ENCODE measurements at regions not wholly inside any gene's neighbourhood (a gene's known extent, or its start where the extent isn't known, plus 50 kb on each side); places are given as distances from the start of the nearest gene placed in this dataset.

DNA sequence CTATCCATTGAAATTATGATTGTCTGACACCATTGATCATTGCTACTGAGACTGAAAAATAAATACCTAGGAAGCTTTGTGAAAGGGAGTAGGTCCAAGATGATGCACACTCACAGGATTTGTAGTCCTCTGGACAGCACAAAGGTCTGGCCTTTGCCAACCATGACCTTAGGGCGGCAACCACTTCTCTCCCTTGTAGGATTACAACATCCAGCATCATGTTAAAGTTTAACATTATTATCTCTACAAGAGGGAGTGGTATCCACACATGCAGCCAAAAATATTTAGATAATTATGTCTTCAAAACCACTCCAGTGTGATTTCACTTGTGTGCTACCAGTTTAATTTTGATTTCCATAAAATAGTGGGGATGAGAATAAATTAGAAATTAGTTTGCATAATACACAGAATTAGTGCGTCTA lies 51.1 kb upstream of the NHSL1 start:
- TF ChIP-seq, protein P1, sequence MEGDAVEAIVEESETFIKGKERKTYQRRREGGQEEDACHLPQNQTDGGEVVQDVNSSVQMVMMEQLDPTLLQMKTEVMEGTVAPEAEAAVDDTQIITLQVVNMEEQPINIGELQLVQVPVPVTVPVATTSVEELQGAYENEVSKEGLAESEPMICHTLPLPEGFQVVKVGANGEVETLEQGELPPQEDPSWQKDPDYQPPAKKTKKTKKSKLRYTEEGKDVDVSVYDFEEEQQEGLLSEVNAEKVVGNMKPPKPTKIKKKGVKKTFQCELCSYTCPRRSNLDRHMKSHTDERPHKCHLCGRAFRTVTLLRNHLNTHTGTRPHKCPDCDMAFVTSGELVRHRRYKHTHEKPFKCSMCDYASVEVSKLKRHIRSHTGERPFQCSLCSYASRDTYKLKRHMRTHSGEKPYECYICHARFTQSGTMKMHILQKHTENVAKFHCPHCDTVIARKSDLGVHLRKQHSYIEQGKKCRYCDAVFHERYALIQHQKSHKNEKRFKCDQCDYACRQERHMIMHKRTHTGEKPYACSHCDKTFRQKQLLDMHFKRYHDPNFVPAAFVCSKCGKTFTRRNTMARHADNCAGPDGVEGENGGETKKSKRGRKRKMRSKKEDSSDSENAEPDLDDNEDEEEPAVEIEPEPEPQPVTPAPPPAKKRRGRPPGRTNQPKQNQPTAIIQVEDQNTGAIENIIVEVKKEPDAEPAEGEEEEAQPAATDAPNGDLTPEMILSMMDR (IDR thresholded peaks at IDR 0.05), result no peak
- no peak for DNase-seq (ENCODE audit: low spot score)
- Histone ChIP-seq H3K27ac (no peak overlapping the region), H3K4me3 (no peak overlapping the region)

DNA sequence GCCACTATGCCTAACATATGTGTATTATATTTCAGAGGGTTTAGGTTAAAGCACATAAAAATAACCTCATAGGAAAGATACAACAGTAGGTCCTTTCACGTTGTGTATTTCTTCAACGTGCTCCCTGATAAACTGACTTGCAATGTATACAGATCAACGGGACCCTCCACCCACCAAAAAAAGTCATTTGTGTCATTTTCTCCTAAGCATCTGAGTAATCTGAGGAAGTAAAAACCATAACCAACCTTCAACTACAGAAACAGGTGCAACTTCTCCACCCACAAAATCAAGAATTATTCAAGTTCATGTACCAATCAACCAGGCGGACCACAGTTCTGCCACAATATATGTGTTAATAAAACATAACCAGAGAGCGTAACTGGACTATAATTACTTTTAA lies 54.9 kb upstream of the NHSL1 start:
- TF ChIP-seq, protein P1 (IDR thresholded peaks at IDR 0.05), result no peak
- H3K4me3 ChIP-seq, result no peak overlapping the region
- no peak for DNase-seq (ENCODE audit: low spot score)
- no peak overlapping the region for H3K27ac ChIP-seq

DNA sequence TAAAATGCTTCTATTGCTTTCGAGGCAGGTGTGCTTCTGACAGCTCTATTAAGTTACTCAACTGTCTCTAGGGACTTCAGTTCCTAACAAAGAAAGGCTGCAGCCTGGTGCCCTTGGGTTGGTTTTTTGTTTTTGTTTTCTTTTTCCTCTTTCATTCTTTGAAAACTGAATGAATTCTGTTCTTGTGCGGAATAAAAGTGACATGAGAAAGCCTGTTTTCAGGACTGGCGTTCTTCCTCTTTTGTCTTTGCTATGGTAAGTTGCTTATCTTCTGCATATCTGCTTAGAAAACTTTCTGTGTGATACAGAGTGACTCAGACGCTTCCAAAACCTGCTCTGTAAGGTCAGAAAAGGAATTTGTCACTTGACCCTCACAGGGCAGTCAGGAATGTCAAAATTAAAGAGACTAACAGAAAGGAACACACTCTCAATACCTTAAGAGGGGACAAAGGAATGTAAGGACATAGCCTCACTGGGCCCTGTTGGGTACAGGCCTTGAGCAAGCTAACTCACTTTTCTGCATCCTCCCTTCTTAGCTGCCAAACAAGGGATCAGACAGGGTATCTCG lies 56.2 kb upstream of the NHSL1 start:
- Histone ChIP-seq H3K4me3 (no peak overlapping the region), H3K27ac (no peak overlapping the region)
- DNase-seq (ENCODE audit: low spot score), result no peak
- TF ChIP-seq, protein P1 (IDR thresholded peaks at IDR 0.05), result no peak

DNA sequence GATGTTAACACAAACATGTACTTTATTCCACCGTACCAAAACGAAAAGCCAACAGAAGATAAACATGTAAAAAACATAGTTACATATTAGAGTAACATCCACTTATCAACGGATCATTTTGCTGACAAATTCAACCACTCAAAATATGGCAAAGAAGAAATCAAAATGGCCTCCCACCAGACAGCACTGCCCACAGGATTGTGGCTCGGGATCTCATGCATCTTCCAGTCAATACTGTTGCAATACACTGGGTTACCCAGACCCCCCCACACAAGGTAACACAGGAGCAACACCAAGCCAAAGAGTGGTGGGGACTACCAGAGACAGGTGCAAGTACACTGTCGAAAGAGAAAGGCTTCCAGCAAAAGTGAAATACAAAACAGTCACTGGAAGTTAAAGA lies 57.9 kb upstream of the NHSL1 start:
- no peak overlapping the region for H3K4me3 ChIP-seq
- TF ChIP-seq, protein P1 (IDR thresholded peaks at IDR 0.05), result no peak
- DNase-seq (ENCODE audit: low spot score), result no peak
- H3K27ac ChIP-seq, result no peak overlapping the region

DNA sequence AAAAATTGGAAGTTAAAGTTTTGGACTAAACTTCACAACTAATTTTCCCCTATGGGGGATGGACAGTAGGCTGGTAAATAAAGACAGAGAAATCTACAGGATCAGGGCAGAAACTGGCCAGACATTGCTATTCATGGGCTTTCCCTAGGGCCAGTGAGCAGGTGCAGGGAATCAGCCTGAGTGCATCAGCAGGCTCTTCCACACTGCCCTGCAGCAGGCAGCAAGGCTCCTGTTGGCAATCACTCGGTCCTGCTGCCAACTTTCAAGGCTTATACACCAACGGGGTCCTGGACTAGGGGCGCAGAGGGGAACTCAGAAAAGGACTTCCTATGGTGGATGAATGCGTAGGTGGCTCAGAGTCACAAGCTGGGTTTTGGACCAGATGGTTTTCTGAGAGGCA lies 59.8 kb upstream of the NHSL1 start:
- H3K27ac ChIP-seq, result no peak overlapping the region
- DNase-seq (ENCODE audit: low spot score), result no peak
- TF ChIP-seq, protein P1 (IDR thresholded peaks at IDR 0.05), result no peak

DNA sequence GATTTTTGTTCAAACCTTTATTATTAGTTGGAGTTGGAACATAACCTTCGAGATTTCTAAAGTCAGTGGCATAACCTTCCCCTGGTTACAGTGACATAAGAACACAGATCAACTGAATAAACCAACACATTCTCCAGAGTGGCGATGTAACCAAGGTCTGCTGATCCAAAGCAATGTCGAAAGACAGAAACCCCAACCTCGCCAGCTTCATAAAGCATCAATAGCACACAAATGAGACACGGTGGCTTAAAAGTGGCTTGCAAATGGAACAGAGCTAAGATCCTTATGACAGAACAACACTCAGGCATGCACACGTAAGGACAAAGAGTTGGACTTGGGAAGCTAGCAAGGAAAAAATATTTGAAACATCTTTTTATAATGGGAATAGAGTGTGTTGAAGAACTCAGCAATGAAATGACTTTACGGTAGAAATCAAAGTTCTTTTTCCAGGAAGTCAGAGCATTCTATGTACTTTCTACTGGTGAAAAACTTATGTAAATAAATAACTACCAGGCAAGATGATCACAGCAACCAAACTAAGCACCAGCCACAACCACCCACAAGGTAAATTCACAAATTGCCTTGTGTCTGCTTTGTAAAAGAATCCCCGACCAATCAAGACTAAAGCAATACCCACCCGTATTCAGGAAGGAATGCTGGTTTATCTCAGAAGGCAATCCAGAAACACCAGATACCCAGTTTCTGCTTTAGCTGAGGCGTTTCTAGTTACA lies 61.0 kb upstream of the NHSL1 start:
- Histone ChIP-seq H3K27ac (no peak overlapping the region), H3K4me3 (no peak overlapping the region)
- TF ChIP-seq, protein P1 (IDR thresholded peaks at IDR 0.05), result no peak
- no peak for DNase-seq (ENCODE audit: low spot score)

More for the DNA sequence above, 59.8 kb upstream of the NHSL1 start:
- H3K4me3 ChIP-seq, result no peak overlapping the region

DNA sequence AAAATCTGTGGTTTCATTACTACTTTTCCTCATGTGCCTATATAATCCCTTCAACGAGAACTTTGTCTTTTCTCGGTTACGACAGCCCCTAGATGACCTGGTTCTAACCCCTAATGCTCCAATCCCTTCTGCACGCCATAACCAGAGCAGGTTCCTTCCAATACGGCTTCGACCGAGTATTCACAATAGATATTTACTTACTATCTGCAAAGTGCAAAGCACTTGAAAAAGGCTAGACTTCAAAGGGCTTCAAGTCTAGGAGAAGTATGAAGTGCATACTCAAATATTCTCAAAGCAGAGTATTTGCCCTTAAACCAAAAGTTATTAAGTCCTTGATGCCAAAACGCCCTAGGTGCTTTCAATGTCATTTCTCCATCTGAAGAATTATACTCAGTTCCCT lies 63.4 kb upstream of the NHSL1 start:
- TF ChIP-seq, protein P1 (IDR thresholded peaks at IDR 0.05), result no peak
- H3K4me3 ChIP-seq, result no peak overlapping the region
- no peak overlapping the region for H3K27ac ChIP-seq
- DNase-seq (ENCODE audit: low spot score), result no peak
